Loucy (cell line): ENCODE measurements at regions not wholly inside any gene's neighbourhood (a gene's known extent, or its start where the extent isn't known, plus 50 kb on each side); places are given as distances from the start of the nearest gene placed in this dataset.

Experiments
- EZH2phosphoT487 ChIP-seq: fragments of 200-600 bp; IDR thresholded peaks from 2 replicates; pipeline ENCODE4 v1.6.1; 2018; ENCODE audit warnings: antibody characterized with exemption, mild to moderate bottlenecking, moderate library complexity, borderline replicate concordance
- TF ChIP-seq, protein P1 (sequence below): fragments of 200-600 bp; sonication (generic); conservative IDR thresholded peaks from 2 replicates; pipeline ENCODE4 v1.5.1; 2014; ENCODE audit warnings: mild to moderate bottlenecking, antibody characterized with exemption, low read length

DNA sequence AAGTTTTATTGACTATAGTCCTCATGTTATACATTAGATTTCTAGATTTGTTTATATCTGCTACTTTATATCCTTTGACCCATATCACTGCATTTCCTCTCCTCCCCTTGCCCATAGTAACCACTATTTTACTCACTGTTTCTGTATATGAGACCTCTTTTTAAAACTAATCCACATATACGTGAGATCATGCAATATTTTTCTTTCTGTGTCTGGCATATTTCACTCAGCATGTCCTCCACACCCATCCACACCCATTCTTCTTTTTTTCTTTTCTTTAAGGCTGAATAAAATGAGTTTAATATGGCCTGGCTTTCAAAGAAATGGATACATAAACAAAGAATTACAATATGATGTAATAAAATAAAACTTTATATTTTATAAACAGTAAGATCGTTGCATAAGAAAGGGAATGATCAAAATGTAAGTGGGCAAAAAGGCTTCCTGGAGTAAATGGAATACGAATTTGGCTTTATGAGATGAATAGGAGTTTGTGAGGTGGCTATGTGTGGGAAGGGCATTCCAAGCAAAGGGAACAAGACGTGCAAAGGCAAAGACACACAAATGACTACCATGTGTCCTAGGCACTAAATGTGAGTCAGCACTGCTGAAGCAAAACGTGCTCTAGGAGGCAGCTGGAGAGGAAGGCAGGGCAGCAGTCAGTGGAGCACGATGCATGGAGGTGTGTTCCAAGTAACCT is 53.2 kb upstream of the HIF1A start:
- TF ChIP-seq, protein P1, sequence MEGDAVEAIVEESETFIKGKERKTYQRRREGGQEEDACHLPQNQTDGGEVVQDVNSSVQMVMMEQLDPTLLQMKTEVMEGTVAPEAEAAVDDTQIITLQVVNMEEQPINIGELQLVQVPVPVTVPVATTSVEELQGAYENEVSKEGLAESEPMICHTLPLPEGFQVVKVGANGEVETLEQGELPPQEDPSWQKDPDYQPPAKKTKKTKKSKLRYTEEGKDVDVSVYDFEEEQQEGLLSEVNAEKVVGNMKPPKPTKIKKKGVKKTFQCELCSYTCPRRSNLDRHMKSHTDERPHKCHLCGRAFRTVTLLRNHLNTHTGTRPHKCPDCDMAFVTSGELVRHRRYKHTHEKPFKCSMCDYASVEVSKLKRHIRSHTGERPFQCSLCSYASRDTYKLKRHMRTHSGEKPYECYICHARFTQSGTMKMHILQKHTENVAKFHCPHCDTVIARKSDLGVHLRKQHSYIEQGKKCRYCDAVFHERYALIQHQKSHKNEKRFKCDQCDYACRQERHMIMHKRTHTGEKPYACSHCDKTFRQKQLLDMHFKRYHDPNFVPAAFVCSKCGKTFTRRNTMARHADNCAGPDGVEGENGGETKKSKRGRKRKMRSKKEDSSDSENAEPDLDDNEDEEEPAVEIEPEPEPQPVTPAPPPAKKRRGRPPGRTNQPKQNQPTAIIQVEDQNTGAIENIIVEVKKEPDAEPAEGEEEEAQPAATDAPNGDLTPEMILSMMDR = no peak
- no peak for TF ChIP-seq EZH2phosphoT487
